ENCODE measurements at regions not wholly inside any gene's neighbourhood (a gene's known extent, or its start where the extent isn't known, plus 50 kb on each side); places are given as distances from the start of the nearest gene placed in this dataset.
"Not testable (repeated sequence)": the region's sequence is repeated elsewhere in the genome, so short reads cannot be mapped to it uniquely, and the experiment has no call there.

DNA sequence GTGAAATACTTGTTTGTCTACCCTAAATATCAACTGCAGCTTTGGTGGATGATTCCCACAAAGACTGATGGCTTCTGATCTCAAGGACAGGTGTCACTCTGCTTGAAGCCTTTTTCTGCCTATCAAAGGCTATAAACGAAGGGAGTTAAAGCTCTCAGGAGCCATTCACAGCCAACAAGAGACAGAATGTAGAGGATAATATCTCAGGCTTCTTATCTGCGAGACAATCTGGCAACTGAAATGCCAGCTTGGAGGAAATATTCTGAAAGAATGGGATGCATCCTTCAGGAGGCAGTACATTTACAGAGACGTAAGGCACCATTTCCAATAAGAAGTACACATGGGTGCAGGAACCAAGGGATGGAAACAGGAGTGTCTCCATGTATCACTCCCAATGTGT lies 549.4 kb downstream of the GPAM start:
- DNase-seq (ENCODE audit: low read depth), result no peak
- no peak overlapping the region for H3K4me3 ChIP-seq (ENCODE audit: low read depth, low read length)

GRCh38 chr10:111646021-111646420 lies 537.5 kb downstream of the GPAM start:
- DNase-seq (ENCODE audit: low read depth), result no peak

DNA sequence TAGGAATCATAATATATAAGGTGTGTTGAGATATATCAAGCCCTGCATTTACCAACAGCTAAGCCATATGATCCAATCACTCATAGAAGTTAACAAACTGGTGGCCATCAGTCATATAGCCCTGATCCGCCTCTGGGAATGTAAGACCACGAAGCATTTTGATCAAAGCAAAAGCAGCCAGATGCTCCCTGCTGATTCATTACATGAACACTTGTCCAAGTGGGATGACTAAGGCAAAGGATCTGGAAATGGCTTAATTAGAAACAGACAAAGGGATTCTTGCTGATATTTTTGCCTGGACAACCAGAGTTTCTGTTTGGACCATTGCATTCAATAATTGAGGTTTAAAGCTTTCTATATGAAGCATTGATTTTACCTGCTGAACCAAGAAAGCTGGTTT lies 535.5 kb downstream of the GPAM start:
- DNase-seq (ENCODE audit: low read depth), result peak; percentile 1
- H3K4me3 ChIP-seq (ENCODE audit: low read depth, low read length), result no peak overlapping the region

More at GRCh38 chr10:111646021-111646420, 537.5 kb downstream of the GPAM start:
- H3K4me3 ChIP-seq (ENCODE audit: low read depth, low read length), result no peak overlapping the region

DNA sequence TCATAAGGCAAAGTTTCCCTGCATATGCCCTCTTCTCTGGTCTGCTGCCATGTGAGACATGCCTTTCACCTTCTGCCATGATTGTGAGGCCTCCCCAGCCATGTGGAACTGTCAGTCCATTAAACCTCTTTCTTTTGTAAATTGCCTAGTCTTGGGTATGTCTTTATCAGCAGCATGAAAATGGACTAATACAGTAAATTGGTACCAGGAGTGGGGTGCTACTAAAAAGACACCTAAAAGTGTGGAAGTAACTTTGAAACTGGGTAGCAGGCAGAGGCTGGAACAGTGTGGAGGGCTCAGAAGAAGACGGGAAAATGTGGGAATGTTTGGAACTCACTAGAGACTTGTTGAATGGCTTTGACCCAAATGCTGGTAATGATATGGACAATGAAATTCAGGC lies 534.5 kb downstream of the GPAM start:
- H3K4me3 ChIP-seq (ENCODE audit: low read depth, low read length); DNase-seq (ENCODE audit: low read depth): not testable (repeated sequence)

DNA sequence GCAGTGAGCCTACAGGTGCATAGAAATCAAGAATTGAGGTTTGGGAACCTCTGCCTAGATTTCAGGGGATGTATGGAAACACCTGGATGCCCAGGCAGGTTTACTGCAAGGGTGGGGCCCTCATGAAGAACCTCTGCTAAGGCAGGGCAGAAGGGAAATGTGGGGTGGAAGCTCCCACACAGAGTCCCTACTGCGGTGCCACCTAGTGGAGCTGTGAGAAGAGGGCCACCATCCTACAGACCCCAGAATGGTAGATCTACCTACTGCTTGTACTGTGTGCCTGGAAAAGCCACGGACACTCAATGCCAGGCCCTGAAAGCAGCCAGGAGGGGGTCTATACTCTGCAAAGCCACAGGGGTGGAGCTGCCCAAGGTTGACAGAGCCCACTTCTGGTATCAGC lies 533.5 kb downstream of the GPAM start:
- no peak for DNase-seq (ENCODE audit: low read depth)

DNA sequence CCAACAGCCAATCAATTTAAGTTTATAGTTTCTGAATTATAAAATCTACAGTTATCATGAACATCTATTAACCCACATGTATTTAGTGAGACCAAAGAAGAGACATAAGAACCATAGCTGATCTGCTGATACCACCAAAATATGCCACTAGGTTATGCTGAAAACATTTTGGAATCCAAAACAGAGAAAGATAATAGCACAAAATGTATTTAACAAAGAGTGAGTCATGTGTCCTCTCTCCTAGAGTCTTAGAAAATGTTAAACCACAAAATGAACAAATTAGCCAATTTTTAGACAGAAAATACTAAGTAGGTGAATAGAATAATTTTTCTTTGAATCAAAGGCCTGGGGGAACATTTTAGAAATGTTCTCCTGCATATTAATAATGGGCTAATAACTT lies 527.5 kb downstream of the GPAM start:
- no peak for DNase-seq (ENCODE audit: low read depth)
- no peak overlapping the region for H3K4me3 ChIP-seq (ENCODE audit: low read depth, low read length)

More for the DNA sequence above, 533.5 kb downstream of the GPAM start:
- H3K4me3 ChIP-seq (ENCODE audit: low read depth, low read length), result no peak overlapping the region

DNA sequence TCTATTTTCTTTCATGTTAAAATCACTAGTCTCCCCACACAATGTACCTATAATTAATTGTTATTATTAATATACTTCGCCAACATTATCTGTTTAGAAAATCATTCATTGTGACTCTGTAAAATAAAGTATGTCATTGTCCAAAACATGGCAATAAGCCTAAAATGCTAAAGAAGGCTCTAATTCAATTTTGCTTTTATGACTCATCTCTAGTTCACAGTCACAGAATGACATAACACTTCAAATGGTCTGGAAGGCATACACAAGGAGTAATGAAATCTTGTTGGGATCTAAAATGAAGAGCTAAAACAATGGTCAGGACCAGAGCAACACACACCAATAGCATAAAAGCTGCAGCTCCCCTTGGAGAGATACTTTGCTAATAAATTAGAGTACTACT lies 505.8 kb downstream of the GPAM start:
- no peak for DNase-seq (ENCODE audit: low read depth)
- no peak overlapping the region for H3K4me3 ChIP-seq (ENCODE audit: low read depth, low read length)

DNA sequence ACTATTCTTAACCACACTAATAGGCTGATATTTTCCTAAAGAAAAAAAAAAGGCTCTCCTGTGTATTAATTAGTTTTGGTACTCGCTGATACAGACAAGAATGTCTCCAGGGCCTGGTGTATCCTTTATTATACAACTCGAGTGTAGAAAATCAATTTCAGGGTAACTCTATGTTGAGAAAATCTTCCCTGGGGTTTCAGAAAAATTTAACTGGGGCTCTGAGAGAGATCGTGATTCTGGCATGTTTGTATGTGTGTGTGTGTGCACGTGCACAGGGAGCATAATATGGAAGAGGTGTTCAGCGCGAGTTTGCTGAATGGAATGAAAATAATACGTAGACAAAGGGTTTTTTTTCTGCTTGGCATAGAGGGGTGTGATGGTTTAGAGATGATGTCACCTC lies 496.8 kb downstream of the GPAM start:
- no peak overlapping the region for H3K4me3 ChIP-seq (ENCODE audit: low read depth, low read length)
- no peak for DNase-seq (ENCODE audit: low read depth)

DNA sequence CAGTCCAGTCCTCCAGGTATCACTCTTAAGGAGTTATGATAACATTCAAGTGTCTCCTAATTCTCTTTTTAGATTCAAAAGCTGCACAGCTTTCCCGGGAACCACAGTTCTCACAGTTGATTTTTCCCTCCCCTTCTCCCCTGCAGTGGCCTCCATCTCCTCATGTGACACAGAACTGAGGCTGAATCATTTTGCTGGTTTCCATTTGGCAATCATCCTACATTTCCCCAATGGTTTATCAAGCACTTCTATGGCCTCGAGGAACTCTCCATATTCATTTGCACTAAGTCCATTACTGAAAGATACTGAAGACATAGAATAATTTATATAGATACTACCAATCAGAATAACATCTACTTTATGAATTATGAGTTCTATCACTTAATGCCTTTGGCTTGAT lies 484.9 kb downstream of the GPAM start:
- no peak overlapping the region for H3K4me3 ChIP-seq (ENCODE audit: low read depth, low read length)
- DNase-seq (ENCODE audit: low read depth), result no peak

DNA sequence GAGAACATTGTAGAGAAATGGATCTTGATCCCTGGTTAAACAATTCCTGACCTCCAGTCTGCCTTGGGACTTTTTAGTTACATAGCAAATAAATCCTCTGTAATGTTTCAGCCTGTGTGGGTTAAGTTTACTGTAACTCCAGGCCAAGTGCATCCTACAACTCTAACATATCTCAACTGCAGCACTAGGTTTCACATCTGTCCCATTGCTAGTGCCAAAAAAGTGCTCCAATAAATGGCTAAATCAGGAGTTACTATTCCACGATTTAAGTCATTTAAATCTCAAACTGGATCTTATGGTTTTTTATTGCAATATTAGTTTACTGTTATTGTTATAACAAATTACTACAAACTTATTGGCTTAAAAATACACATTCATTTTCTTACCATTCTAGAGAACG lies 479.6 kb downstream of the GPAM start:
- no peak for DNase-seq (ENCODE audit: low read depth)
- no peak overlapping the region for H3K4me3 ChIP-seq (ENCODE audit: low read depth, low read length)

- DNase-seq (ENCODE audit: low read depth), result no peak
- no peak overlapping the region for H3K4me3 ChIP-seq (ENCODE audit: low read depth, low read length)
Observed at GRCh38 chr10:111705021-111705420, 478.5 kb downstream of the GPAM start.

GRCh38 chr10:111706331-111706730 lies 477.2 kb downstream of the GPAM start:
- DNase-seq (ENCODE audit: low read depth), result no peak
- no peak overlapping the region for H3K4me3 ChIP-seq (ENCODE audit: low read depth, low read length)

DNA sequence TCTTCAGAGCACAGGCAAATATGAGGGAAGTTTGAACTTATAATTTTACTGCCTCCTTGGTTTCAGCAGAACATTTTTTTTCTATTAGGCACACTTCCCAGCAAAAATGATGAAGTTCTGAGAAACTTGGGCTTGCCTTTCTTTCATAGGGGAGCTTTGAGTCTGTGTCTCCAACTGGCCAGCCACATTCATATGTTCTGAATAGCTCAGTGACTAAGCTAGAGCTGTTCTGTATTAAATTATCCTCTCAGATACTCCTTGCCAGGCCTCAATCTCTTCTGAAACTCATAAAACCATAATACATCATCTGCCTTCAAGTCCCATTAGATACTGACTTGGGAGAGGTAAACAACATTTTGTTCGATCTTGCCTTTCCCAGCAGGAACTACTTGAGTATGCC lies 476.5 kb downstream of the GPAM start:
- H3K4me3 ChIP-seq (ENCODE audit: low read depth, low read length), result no peak overlapping the region
- DNase-seq (ENCODE audit: low read depth), result no peak

DNA sequence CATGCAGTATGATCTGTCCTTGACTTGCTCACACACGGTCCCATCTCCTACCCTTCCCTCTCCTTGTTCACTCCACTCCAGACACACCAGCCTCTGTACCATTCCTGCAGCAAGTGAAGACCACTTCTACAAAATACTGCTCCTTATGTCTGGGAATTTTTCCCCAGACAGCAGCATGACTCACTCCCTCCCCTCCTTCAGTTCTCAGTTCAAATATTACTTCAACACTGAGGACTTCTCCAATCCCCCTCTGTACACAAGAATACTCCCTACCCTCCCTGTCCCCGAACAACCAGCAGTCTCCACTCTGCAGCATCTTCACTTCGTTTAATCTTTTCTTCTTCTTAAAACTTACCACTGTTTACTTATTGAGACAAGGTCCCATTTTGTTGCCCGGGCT lies 474.0 kb downstream of the GPAM start:
- no peak for DNase-seq (ENCODE audit: low read depth)

GRCh38 chr10:111716032-111716431 lies 467.5 kb downstream of the GPAM start:
- H3K4me3 ChIP-seq (ENCODE audit: low read depth, low read length), result no peak overlapping the region
- DNase-seq (ENCODE audit: low read depth), result no peak

More for the DNA sequence above, 474.0 kb downstream of the GPAM start:
- no peak overlapping the region for H3K4me3 ChIP-seq (ENCODE audit: low read depth, low read length)

DNA sequence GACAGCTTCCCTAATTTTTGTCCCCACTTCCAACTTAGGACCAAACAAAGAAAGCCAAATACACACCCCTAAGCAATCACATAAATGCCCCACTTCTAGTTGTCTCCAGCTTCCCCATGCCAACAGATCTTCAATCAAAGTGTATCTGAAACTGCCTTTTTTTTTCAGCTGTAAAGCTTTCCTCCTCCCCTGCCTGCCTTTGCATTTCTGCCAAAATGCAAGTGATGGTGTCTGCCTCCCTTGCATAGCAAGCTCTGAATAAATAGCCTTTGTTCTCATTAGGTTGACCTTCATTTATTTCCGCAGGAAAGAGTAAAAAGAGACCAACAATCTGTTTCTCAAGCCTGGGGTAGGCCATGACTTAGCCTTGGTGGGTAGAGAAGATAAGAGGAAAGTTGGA lies 459.4 kb downstream of the GPAM start:
- no peak for DNase-seq (ENCODE audit: low read depth)
- H3K4me3 ChIP-seq (ENCODE audit: low read depth, low read length), result no peak overlapping the region

GRCh38 chr10:111725050-111725449 lies 458.5 kb downstream of the GPAM start:
- DNase-seq (ENCODE audit: low read depth), result no peak
- H3K4me3 ChIP-seq (ENCODE audit: low read depth, low read length), result no peak overlapping the region

DNA sequence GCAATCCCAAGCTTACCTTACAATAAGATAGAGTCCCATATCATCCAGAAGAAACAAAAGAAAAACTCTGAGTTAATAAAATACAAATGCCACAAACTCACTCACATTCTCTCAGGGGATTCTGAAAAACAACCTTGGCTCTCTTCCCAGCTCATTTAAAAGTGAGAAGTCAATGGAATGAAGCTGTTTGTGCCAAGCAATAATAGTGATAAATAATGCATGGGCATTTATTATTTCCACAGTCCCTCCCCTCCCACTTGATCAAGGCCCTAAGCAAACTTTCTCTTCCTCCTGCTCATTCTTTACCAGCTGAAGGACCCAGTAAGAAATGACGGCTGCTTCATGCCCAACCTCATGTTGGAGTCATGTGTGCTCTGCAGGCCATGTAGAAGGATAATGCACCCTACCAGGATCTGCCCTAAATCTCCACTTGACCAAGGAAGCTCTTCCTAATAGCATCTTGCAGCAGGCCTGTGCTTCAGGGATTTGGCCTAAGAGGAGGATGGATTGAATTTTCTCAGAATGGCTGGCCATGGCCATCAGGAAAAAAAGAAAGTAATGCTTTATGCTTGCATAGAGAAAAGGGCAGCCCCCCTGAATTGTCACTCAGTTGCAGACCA lies 451.3 kb downstream of the GPAM start:
- no peak for DNase-seq (ENCODE audit: low read depth)
- no peak overlapping the region for H3K4me3 ChIP-seq (ENCODE audit: low read depth, low read length)

GRCh38 chr10:111739125-111739873 lies 444.3 kb downstream of the GPAM start:
- H3K4me3 ChIP-seq (ENCODE audit: low read depth, low read length), result no peak overlapping the region
- no peak for DNase-seq (ENCODE audit: low read depth)

DNA sequence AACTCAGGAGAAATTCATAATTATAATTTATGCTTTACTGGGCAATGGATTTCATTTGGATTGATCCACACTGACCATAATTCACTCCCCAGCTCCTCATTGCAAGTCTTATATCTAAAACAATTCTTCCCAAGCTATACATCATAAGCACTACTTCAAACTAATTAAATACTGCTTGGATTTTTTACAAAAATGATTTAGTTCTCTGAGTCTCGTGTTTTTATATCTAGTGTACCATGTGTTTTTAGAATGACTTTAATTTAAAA lies 443.8 kb downstream of the GPAM start:
- H3K4me3 ChIP-seq (ENCODE audit: low read depth, low read length), result no peak overlapping the region
- no peak for DNase-seq (ENCODE audit: low read depth)

DNA sequence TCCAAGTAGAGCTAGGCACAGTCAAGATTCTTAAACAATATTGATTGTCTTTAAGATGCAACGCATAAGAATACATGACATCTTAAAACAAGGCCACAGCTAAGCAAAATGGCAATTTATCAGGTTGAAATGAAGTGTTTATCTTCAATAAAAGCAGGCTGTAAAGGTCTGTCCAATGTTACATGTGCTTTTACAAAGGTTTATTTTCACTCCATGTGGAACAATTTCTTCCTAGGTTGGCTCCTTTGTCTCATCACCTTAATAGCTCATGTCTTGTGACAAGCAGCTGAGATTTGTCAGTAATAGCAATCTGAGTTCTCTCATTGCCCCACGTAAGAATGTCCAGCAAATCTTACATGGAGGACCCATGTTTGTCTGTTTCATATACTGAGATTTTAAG lies 437.6 kb downstream of the GPAM start:
- H3K4me3 ChIP-seq (ENCODE audit: low read depth, low read length), result no peak overlapping the region
- DNase-seq (ENCODE audit: low read depth), result no peak

GRCh38 chr10:111747751-111748150 lies 435.8 kb downstream of the GPAM start:
- no peak for DNase-seq (ENCODE audit: low read depth)
- H3K4me3 ChIP-seq (ENCODE audit: low read depth, low read length), result no peak overlapping the region
